ENCODE measurements at regions not wholly inside any gene's neighbourhood (a gene's known extent, or its start where the extent isn't known, plus 50 kb on each side); places are given as distances from the start of the nearest gene placed in this dataset.

GRCh38 chr1:19577561-19577960 is 66.5 kb upstream of the NBL1 start:
- no peak overlapping the region for H3K4me2 ChIP-seq (ENCODE audit: unreplicated experiment)
- H3K36me3 ChIP-seq (ENCODE audit: low read depth): no peaks in the 10 kb centered on the region
- 25 to 29% methylated on average over 3 of the region's 3 CpGs for WGBS, 2 experiments (ENCODE audit: low coverage in 1 of 2, low lambda C conversion rate in 2 of 2, missing lambda C conversion rate in 2 of 2)
- H2AFZ ChIP-seq: no peak overlapping the region
- H3K27me3 ChIP-seq (replicated peaks; ENCODE audit: insufficient read depth): no peaks in the 10 kb centered on the region
- no peaks in the 10 kb centered on the region for H3F3A ChIP-seq (ENCODE audit: insufficient read depth)
- H3K4me1 ChIP-seq (ENCODE audit: insufficient read depth): peaks cover 11% of the 10 kb centered on the region
- H3K9me2 ChIP-seq (ENCODE audit: insufficient read depth): no peaks in the 10 kb centered on the region
- H3K9me3 ChIP-seq (ENCODE audit: low read depth): no peaks in the 10 kb centered on the region
- no peaks in the 10 kb centered on the region for H4K20me1 ChIP-seq (ENCODE audit: insufficient read depth)
- in situ Hi-C loops (cut with MboI): no loop called here
- DNase-seq: no peak
- TF ChIP-seq EZH2 (IDR thresholded peaks at IDR 0.05; ENCODE audit: insufficient read depth, poor library complexity, severe bottlenecking): no peak
- no peak for TF ChIP-seq EZH2phosphoT487 (IDR thresholded peaks at IDR 0.05; ENCODE audit: insufficient read depth, low read depth)
- H3K27ac ChIP-seq: 0 out of 2 replicates have a peak overlapping the region, but pooled peaks have one; percentile 38
- H3K4me3 ChIP-seq: no peak overlapping the region
- H3K79me2 ChIP-seq (ENCODE audit: insufficient read depth): no peaks in the 10 kb centered on the region
- H3K9ac ChIP-seq: no peak overlapping the region

DNA sequence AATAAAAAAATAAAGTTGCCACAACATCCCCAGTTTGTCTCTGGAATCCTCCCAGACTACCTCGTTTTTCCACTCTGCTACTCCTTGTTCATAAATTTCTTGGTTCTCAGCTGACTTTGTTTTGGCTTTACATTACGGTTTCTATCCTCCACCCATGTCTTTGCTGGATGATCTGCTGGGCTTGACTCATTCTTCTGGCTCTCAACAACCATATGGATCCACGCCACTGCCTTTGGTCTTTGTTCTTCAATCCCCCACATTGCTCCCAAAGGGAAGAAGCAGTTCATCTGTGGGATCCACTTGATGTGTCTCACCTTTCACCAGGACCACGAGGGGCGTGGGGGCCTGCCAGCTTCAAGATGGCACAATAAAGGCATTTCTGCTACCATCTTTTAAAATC is 67.1 kb upstream of the NBL1 start:
- WGBS, 2 experiments (ENCODE audit: low coverage in 1 of 2, low lambda C conversion rate in 2 of 2, missing lambda C conversion rate in 2 of 2): 6 to 10% methylated on average over 5 of the region's 5 CpGs
- no peaks in the 10 kb centered on the region for H3K9me3 ChIP-seq (ENCODE audit: low read depth)
- H4K20me1 ChIP-seq (ENCODE audit: insufficient read depth): no peaks in the 10 kb centered on the region
- no peaks in the 10 kb centered on the region for H3F3A ChIP-seq (ENCODE audit: insufficient read depth)
- no peak for TF ChIP-seq EZH2 (IDR thresholded peaks at IDR 0.05; ENCODE audit: insufficient read depth, poor library complexity, severe bottlenecking)
- TF ChIP-seq EZH2phosphoT487 (IDR thresholded peaks at IDR 0.05; ENCODE audit: insufficient read depth, low read depth): no peak
- no peak overlapping the region for H3K4me2 ChIP-seq (ENCODE audit: unreplicated experiment)
- H3K4me1 ChIP-seq (ENCODE audit: insufficient read depth): peaks cover 11% of the 10 kb centered on the region
- no peak overlapping the region for H3K4me3 ChIP-seq
- in situ Hi-C loops (cut with MboI): no loop called here
- H3K79me2 ChIP-seq (ENCODE audit: insufficient read depth): no peaks in the 10 kb centered on the region
- no peak overlapping the region for H3K9ac ChIP-seq
- no peaks in the 10 kb centered on the region for H3K9me2 ChIP-seq (ENCODE audit: insufficient read depth)
- peak overlapping the region; percentile 38 for H3K27ac ChIP-seq
- no peaks in the 10 kb centered on the region for H3K36me3 ChIP-seq (ENCODE audit: low read depth)
- H2AFZ ChIP-seq: no peak overlapping the region
- no peaks in the 10 kb centered on the region for H3K27me3 ChIP-seq (replicated peaks; ENCODE audit: insufficient read depth)
- peak; percentile 83 for DNase-seq

GRCh38 chr1:19569786-19570185 is 74.3 kb upstream of the NBL1 start:
- in situ Hi-C loops (cut with MboI): no loop called here
- no peak for TF ChIP-seq EZH2 (IDR thresholded peaks at IDR 0.05; ENCODE audit: insufficient read depth, poor library complexity, severe bottlenecking)
- no peak for TF ChIP-seq EZH2phosphoT487 (IDR thresholded peaks at IDR 0.05; ENCODE audit: insufficient read depth, low read depth)
- Histone ChIP-seq H3K4me2 (ENCODE audit: unreplicated experiment) (no peak overlapping the region), H3K27ac (no peak overlapping the region), H3K4me3 (no peak overlapping the region), H3K9me2 (ENCODE audit: insufficient read depth) (no peaks in the 10 kb centered on the region), H3F3A (ENCODE audit: insufficient read depth) (no peaks in the 10 kb centered on the region), H3K27me3 (replicated peaks; ENCODE audit: insufficient read depth) (no peaks in the 10 kb centered on the region), H3K4me1 (ENCODE audit: insufficient read depth) (no peaks in the 10 kb centered on the region), H3K9ac (no peak overlapping the region), H2AFZ (no peak overlapping the region), H3K36me3 (ENCODE audit: low read depth) (no peaks in the 10 kb centered on the region), H3K9me3 (ENCODE audit: low read depth) (no peaks in the 10 kb centered on the region), H3K79me2 (ENCODE audit: insufficient read depth) (no peaks in the 10 kb centered on the region), H4K20me1 (ENCODE audit: insufficient read depth) (no peaks in the 10 kb centered on the region)
- DNase-seq: no peak
- 72 to 81% methylated on average over 3 of the region's 3 CpGs for WGBS, 2 experiments (ENCODE audit: low coverage in 1 of 2, low lambda C conversion rate in 2 of 2, missing lambda C conversion rate in 2 of 2)

DNA sequence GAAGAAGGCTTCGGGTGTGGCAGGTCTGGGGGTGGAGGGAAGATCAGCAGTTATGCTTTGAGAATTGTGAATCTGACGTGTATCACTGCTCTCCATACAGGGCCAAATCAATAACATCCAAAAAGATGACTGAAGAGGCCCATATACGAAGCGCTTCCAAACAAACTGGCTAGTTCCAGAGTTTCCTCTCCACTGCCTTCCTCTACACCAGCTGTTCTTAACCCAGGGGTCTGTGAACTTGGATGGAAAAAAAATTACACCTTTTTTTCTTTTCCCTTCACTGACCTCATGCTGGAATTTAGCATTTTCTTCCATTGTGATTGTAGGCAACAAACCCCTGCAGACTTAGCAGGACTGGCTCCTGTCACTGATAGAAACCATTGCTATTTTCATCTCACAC is 77.1 kb upstream of the NBL1 start:
- no peak for DNase-seq
- no peaks in the 10 kb centered on the region for H3K36me3 ChIP-seq (ENCODE audit: low read depth)
- H3K79me2 ChIP-seq (ENCODE audit: insufficient read depth): no peaks in the 10 kb centered on the region
- no peak overlapping the region for H2AFZ ChIP-seq
- in situ Hi-C loops (cut with MboI): no loop called here
- no peak overlapping the region for H3K9ac ChIP-seq
- no peak overlapping the region for H3K4me3 ChIP-seq
- no peak overlapping the region for H3K27ac ChIP-seq
- H3F3A ChIP-seq (ENCODE audit: insufficient read depth): peaks cover 21% of the 10 kb centered on the region
- no peaks in the 10 kb centered on the region for H3K9me2 ChIP-seq (ENCODE audit: insufficient read depth)
- no peaks in the 10 kb centered on the region for H3K27me3 ChIP-seq (replicated peaks; ENCODE audit: insufficient read depth)
- 70 to 73% methylated on average over 4 of the region's 4 CpGs for WGBS, 2 experiments (ENCODE audit: low coverage in 1 of 2, low lambda C conversion rate in 2 of 2, missing lambda C conversion rate in 2 of 2)
- no peaks in the 10 kb centered on the region for H4K20me1 ChIP-seq (ENCODE audit: insufficient read depth)
- no peaks in the 10 kb centered on the region for H3K9me3 ChIP-seq (ENCODE audit: low read depth)
- TF ChIP-seq EZH2 (IDR thresholded peaks at IDR 0.05; ENCODE audit: insufficient read depth, poor library complexity, severe bottlenecking) (no peak), EZH2phosphoT487 (IDR thresholded peaks at IDR 0.05; ENCODE audit: insufficient read depth, low read depth) (no peak)
- no peak overlapping the region for H3K4me2 ChIP-seq (ENCODE audit: unreplicated experiment)
- H3K4me1 ChIP-seq (ENCODE audit: insufficient read depth): peaks cover 18% of the 10 kb centered on the region

DNA sequence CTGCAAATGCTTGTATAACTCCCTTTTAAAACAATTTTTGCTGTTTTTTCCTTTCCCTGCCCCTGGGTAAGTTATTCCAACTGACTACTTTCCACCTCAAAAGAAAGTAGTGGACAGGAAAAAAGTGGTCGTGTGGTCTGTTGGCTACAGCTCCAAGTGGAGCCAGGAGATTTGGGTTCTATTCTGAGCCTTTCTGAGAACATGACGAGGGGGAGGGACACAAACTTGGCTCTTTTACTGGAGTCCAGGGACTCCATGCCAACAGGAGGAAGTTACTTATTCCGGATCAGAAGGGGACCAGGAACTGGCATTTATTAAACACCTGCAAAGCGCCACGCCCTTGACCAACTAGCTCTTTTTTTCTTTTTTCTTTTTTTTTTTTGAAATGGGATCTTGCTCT is 79.0 kb upstream of the CAPZB start:
- DNase-seq: no peak
- Histone ChIP-seq H2AFZ (peak overlapping the region; percentile 83), H3K9me2 (ENCODE audit: insufficient read depth) (no peaks in the 10 kb centered on the region), H3K27ac (peak overlapping the region; percentile 84), H3K4me1 (ENCODE audit: insufficient read depth) (peaks cover 31% of the 10 kb centered on the region), H3K4me3 (no peak overlapping the region), H3K9ac (peak overlapping the region; percentile 71; the same call in 1 of the 2 replicates), H3K36me3 (ENCODE audit: low read depth) (no peaks in the 10 kb centered on the region), H3K9me3 (ENCODE audit: low read depth) (no peaks in the 10 kb centered on the region), H3K79me2 (ENCODE audit: insufficient read depth) (no peaks in the 10 kb centered on the region), H4K20me1 (ENCODE audit: insufficient read depth) (no peaks in the 10 kb centered on the region), H3F3A (ENCODE audit: insufficient read depth) (peaks cover 29% of the 10 kb centered on the region), H3K4me2 (ENCODE audit: unreplicated experiment) (peak overlapping the region; percentile 73), H3K27me3 (replicated peaks; ENCODE audit: insufficient read depth) (no peaks in the 10 kb centered on the region)
- TF ChIP-seq EZH2phosphoT487 (IDR thresholded peaks at IDR 0.05; ENCODE audit: insufficient read depth, low read depth) (no peak), EZH2 (IDR thresholded peaks at IDR 0.05; ENCODE audit: insufficient read depth, poor library complexity, severe bottlenecking) (no peak)
- in situ Hi-C loops (cut with MboI): no loop called here
- WGBS, 2 experiments (ENCODE audit: low coverage in 1 of 2, low lambda C conversion rate in 2 of 2, missing lambda C conversion rate in 2 of 2): 62 to 68% methylated on average over 5 of the region's 5 CpGs

All from GM23248 (cell line).